ENCODE measurements at regions not wholly inside any gene's neighbourhood (a gene's known extent, or its start where the extent isn't known, plus 50 kb on each side); places are given as distances from the start of the nearest gene placed in this dataset.

- H3K4me1 ChIP-seq: peaks cover 4 to 19% of the 10 kb centered on the region in 2 donors
- H3K27ac ChIP-seq: peak overlapping the region in 2 of 4 donors; percentile 47 to 62
- H3K36me3 ChIP-seq: no peaks in the 10 kb centered on the region
- peak; percentile 78 to 89 for ATAC-seq
- in situ Hi-C loops (cut with MboI; ENCODE audit: low sequenced_read_pairs in 4 of 4) (no loop called here), intact Hi-C loops (cut with DNase I; ENCODE audit: low total_unique reads) (no loop called here)
- no peaks in the 10 kb centered on the region for H3K9me3 ChIP-seq
- TF ChIP-seq CTCF (IDR thresholded peaks at IDR 0.05 in 4 of 5, conservative IDR thresholded peaks at IDR 0.05 in 1 of 5): no peak
- TF ChIP-seq POLR2A (IDR thresholded peaks at IDR 0.05): peak in 1 of 2 donors; percentile 19
- peak; percentile 21 to 39 for DNase-seq
- H3K27me3 ChIP-seq: peaks cover 0 to 6% (median 3%) of the 10 kb centered on the region in 3 donors
- H3K4me3 ChIP-seq: no peak overlapping the region
Observed at GRCh38 chr15:88714782-88715372, 76.1 kb downstream of the ISG20 start.

- Histone ChIP-seq H3K4me1 (peaks cover 4 to 14% of the 10 kb centered on the region in 2 donors), H3K27me3 (peaks cover 0 to 4% (median 0%) of the 10 kb centered on the region in 3 donors), H3K36me3 (no peaks in the 10 kb centered on the region), H3K9me3 (no peaks in the 10 kb centered on the region), H3K27ac (no peak overlapping the region), H3K4me3 (no peak overlapping the region)
- intact Hi-C loops (cut with DNase I; ENCODE audit: low total_unique reads) (no loop called here), in situ Hi-C loops (cut with MboI; ENCODE audit: low sequenced_read_pairs in 4 of 4) (no loop called here)
- no peak for TF ChIP-seq POLR2A (IDR thresholded peaks at IDR 0.05)
- TF ChIP-seq CTCF (IDR thresholded peaks at IDR 0.05 in 4 of 5, conservative IDR thresholded peaks at IDR 0.05 in 1 of 5): no peak
- no peak for ATAC-seq
- DNase-seq: no peak
Observed at GRCh38 chr15:88716543-88717381, 77.9 kb downstream of the ISG20 start.

GRCh38 chr15:88717382-88718031 is 78.7 kb downstream of the ISG20 start:
- H3K4me3 ChIP-seq: no peak overlapping the region
- TF ChIP-seq CTCF (IDR thresholded peaks at IDR 0.05 in 4 of 5, conservative IDR thresholded peaks at IDR 0.05 in 1 of 5) (no peak), POLR2A (IDR thresholded peaks at IDR 0.05) (no peak)
- peaks cover 4 to 14% of the 10 kb centered on the region in 2 donors for H3K4me1 ChIP-seq
- intact Hi-C loops (cut with DNase I; ENCODE audit: low total_unique reads): no loop called here
- in situ Hi-C loops (cut with MboI; ENCODE audit: low sequenced_read_pairs in 4 of 4): no loop called here
- H3K36me3 ChIP-seq: no peaks in the 10 kb centered on the region
- H3K27ac ChIP-seq: no peak overlapping the region
- no peaks in the 10 kb centered on the region for H3K9me3 ChIP-seq
- DNase-seq (no peak), ATAC-seq (no peak)
- H3K27me3 ChIP-seq: peaks cover 0 to 4% (median 0%) of the 10 kb centered on the region in 3 donors

DNA sequence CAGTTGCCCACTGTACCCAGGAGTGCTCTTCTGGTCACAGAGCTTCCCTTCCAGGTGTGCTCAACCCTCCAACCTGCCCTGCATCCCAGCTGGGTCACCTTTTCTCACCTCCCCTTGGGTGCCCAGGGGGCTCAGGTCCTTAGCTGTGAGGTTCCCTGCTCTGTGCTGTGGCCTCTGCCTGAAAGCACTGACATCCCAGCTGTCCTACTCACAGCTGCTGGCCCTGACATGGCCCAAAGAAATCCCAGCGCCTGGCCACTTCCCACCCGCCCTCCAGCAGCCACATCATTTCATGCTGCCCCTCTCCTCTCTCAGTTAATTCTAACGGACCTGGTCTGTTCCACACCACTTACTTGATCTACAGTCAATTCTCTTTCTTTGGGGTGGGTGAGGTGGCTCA is 79.9 kb downstream of the ISG20 start:
- H3K9me3 ChIP-seq: no peaks in the 10 kb centered on the region
- peaks cover 4 to 14% of the 10 kb centered on the region in 2 donors for H3K4me1 ChIP-seq
- intact Hi-C loops (cut with DNase I; ENCODE audit: low total_unique reads): no loop called here
- no peaks in the 10 kb centered on the region for H3K36me3 ChIP-seq
- peaks cover 0 to 4% (median 0%) of the 10 kb centered on the region in 3 donors for H3K27me3 ChIP-seq
- TF ChIP-seq POLR2A (IDR thresholded peaks at IDR 0.05): no peak
- no peak for TF ChIP-seq CTCF (IDR thresholded peaks at IDR 0.05 in 4 of 5, conservative IDR thresholded peaks at IDR 0.05 in 1 of 5)
- ATAC-seq (no peak), DNase-seq (no peak)
- no peak overlapping the region for H3K27ac ChIP-seq
- no peak overlapping the region for H3K4me3 ChIP-seq
- in situ Hi-C loops (cut with MboI; ENCODE audit: low sequenced_read_pairs in 4 of 4): no loop called here

All from gastrocnemius medialis (tissue), 4 donors.